A172 (cell line): ENCODE measurements at regions not wholly inside any gene's neighbourhood (a gene's known extent, or its start where the extent isn't known, plus 50 kb on each side); places are given as distances from the start of the nearest gene placed in this dataset.
"Not testable (repeated sequence)": the region's sequence is repeated elsewhere in the genome, so short reads cannot be mapped to it uniquely, and the experiment has no call there.

Experiments used
- DNase-seq: peaks from one replicate; pipeline ENCODE4 v3.0.0-alpha.2; 2015; ENCODE audit warnings: low spot score

DNA sequence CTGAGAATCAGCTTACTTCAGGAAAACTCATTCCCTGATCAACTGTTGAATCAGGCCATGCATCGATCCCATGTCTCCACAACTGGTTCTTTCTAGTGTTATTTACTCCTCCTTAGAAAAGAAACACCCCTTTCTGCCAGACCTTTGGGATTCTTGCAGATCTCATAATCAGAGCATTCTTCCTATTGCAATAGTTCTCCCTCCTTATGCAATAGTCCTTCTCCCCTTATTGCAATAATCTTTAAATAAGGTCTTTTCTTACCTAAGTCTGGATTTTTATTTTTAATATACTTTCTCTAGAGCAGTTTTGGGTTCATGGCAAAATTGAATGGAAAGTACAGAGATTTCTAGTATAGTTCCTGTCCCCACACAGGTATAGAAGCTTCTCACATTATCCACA lies 141.9 kb upstream of the SGO1 start:
- DNase-seq, result no peak

DNA sequence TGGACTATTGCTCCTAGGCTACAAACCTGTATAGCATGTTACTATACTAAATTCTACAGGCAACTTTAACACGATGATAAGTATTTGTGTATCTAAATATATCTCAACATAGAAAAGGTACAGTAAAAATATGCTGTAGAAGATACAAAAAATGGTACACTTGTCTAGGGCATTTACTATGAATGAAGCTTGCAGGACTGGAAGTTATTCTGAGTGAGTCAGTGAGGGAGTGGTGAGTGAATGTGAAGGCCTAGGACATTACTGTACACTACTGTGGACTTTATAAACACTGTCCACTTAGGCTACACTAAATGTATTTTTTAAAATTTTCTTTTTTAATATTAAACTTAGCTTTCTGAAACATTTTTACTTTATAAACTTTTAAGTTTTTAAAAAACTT lies 140.5 kb upstream of the SGO1 start:
- DNase-seq, result peak; percentile 37

DNA sequence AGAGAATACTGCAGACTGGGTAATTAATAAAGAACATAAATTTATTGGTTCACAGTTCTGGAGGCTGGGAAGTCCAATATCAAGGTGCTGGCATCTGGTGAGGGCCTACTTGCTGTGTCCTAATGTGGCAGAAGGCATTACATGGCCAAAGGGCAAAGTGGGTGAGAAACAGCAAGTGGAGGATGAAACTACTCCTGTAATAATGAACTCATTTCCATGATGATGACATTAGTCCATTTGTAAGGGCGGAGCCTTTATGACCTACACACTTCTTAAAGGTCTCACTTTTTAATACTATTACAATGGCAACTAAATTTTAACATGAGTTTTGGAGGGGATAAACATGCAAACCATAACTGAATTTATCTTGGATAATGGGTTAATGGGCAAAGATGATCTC lies 139.6 kb upstream of the SGO1 start:
- no peak for DNase-seq

GRCh38 chr3:20324664-20325478 lies 138.9 kb upstream of the SGO1 start:
- DNase-seq, result peak; percentile 29

GRCh38 chr3:20323307-20323927 lies 137.4 kb upstream of the SGO1 start:
- peak; percentile 77 for DNase-seq

- no peak for DNase-seq
Measured at GRCh38 chr3:20322085-20322484, 136.1 kb upstream of the SGO1 start.

DNA sequence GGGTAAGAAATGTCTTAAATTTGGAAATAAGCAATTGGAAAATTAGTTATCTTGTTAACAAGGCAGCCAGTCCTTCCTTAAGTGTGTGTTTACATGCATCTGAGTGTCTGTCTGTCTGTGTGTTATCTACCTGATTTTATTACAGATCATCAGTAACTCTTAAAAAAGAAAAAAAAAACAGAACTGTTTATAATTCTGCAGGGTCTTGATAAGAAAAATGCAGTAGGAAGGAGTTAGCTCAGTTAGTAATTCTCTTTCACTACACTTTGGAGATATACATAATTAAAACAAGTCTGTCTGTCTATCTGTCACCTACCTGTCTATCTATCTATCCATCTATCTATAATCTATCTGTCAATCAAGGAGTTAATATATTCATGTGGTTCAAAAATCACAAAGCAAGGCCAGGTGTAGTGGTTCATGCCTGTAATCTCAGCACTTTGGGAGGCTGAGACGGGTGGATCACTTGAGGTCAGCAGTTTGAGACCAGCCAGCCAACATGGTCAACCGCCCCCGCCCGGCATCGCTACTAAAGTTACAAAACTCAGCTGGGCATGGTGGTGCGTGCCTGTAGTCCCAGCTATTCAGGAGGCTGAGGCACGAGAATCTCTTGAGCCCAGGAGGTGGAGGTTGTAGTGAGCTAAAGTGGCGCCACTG lies 135.5 kb upstream of the SGO1 start:
- DNase-seq, result no peak

DNA sequence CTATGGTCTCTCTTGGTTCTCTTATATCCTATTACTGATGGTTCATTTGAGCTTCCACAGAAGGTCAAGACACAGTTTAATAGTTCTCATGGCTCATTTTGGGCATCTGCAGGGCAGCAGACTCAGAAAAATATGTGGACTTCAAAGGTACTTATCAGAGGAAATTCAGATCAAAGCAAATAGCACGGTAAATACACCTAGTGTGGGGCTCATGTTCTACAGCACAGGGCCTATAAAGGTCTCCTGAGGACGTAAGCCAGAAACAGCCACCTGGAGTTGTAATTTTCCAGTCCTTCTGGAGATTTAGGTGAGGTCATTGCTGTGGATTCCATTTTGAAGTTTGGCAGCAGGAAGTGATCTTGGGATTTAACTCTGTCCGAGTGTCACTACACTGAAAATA lies 134.5 kb upstream of the SGO1 start:
- DNase-seq, result no peak

DNA sequence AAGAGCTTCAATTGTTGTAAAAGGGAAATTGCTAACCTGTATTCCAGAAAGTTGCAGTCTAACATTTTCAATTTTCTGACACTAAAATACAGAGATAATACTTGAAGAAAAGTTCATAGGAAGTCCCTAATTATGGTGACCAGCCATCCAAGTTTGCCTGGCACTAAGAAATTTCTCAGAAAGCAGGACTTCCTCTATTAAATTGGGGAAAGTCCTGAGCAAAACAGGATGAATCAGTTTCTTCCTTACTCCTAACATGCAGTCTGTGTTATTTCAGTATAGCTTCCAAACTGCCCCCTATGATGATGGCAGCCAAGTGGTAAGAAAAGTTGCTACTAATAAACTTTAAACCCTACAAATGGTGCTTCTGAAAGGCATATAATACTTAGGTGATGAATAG lies 133.5 kb upstream of the SGO1 start:
- DNase-seq, result no peak

DNA sequence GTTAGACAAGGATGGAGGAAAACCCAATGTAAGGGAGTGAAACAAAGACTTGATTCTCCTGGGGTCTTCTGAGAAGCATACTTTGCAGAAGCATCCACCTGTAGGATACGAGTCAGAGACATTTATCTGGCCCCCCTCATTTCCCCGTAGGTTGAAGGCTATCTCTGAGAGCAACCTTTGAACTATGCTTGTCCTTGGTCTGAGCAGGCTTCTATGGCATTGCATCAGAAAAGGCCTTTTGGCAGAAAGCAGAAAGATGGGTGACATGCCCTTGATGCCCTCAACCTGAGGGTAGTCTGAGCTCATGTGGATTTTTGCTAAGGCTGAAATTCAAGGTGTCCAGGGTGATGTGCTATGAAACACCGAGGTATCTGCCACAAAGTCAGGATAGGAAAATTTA lies 131.6 kb upstream of the SGO1 start:
- DNase-seq, result no peak

DNA sequence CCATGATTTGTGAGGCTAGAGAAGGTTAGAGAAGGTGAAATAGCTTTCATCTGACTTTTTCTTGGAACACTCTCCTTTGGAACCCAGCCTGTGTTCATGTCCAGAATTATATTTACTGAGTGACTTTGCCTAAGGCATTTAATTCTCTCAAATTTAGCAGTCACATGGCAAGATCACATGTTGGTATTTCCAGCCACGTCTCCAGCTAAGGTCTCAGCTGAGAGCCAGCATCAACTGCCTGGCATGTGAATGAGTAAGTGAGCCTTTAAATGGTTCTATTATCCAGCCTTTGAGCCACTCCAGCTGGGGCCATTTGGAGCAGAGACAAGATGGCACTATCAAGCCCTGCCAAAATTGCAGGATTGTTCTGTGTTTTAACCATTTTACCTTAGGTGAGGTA lies 130.2 kb upstream of the SGO1 start:
- peak; percentile 16 for DNase-seq

DNA sequence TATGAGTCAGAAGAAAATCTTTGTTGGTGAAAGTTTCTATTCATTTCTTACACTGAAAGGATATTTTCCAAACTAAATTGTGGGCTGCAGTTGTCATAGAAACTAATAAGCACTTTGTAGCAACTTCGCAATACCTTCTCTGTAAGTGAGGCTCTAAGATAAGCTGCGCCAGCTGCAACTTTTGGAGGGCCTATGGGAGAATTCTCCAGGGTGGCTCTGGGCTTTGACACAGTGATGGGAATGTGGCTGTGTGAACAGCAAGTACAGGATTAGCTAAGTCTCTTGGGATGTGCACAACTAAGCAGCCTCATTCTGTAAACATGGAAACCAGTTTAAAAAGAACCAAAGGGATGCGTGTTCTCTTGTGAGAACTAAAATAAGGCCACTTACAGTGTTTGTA lies 124.6 kb upstream of the SGO1 start:
- DNase-seq, result no peak

DNA sequence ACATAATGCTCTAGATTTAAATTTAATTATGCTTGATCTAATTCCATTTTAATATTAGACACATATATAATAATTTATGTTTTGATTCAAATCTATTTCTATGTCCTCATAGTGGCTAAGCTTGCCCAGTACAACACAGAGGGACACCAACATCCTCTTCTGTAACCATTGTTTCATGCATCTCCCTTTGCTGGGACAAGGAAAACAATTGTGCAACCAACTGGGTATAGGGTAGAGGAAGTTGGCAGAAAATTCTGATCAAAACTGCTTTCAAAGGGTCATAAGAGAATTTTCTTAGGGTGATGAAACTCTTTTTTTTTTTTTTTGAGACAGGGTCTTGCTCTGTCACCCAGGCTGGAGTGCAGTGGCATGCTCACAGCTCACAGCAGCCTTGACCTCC lies 121.4 kb upstream of the SGO1 start:
- DNase-seq, result no peak

- no peak for DNase-seq
Measured at GRCh38 chr3:20305647-20306046, 119.6 kb upstream of the SGO1 start.

GRCh38 chr3:20302766-20303165 lies 116.8 kb upstream of the SGO1 start:
- no peak for DNase-seq

- no peak for DNase-seq
Measured at GRCh38 chr3:20288050-20288449, 102.0 kb upstream of the SGO1 start.

GRCh38 chr3:20280257-20280656 lies 94.3 kb upstream of the SGO1 start:
- no peak for DNase-seq

DNA sequence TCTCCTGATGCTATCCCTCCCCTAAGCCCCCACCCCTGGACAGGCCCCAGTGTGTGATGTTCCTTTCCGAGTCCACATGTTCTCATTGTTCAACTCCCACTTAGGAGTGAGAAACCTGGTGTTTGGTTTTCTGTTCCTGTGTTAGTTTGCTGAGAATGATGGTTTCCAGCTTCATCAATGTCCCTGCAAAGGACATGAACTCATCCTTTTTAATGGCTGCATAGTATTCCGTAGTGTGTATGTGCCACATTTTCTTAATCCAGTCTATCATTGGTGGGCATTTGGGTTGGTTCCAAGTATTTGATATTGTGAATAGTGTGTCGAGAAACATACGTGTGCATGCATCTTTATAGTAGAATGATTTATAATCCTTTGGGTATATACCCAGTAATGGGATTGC lies 80.0 kb upstream of the SGO1 start:
- DNase-seq, result not testable (repeated sequence)

GRCh38 chr3:20264900-20265567 lies 79.0 kb upstream of the SGO1 start:
- no peak for DNase-seq

DNA sequence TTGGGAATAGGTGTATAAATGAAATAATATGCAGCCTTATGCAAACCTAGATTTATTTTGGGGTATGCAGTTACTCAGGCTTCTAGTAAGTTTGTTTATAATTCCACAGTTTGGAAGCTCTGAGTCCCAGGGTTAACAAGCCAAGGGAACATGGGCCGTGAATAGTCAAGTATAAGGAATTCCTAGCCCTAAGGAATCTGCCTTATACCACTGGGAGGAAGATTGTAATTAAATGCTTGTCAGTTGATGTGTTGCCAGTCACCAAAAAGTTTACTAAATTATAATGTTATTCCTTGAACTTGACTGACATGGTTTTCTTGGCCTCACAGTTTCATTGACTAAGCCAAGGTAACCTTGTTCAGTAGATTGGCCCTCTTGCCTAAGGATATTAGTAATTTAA lies 72.4 kb upstream of the SGO1 start:
- DNase-seq, result no peak

DNA sequence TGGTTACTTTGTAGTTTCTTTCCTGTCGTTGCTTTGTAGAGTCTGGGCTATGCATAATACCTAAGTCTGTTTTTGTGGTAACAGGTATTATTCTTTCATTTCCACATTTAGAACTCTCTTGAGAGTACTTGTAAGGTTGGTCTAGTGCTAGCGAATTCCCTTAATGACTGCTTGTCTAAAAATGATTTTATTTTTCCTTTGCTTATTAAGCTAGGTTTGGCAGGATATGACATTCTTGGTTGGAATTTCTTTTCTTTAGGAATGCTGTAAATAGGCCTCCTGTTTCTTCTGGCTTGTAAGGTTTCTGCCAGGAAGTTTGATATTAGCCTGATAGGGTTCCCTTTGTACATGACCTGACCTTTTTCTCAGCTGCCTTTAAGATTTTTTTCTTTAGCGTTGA lies 70.1 kb upstream of the SGO1 start:
- peak; percentile 58 for DNase-seq

DNA sequence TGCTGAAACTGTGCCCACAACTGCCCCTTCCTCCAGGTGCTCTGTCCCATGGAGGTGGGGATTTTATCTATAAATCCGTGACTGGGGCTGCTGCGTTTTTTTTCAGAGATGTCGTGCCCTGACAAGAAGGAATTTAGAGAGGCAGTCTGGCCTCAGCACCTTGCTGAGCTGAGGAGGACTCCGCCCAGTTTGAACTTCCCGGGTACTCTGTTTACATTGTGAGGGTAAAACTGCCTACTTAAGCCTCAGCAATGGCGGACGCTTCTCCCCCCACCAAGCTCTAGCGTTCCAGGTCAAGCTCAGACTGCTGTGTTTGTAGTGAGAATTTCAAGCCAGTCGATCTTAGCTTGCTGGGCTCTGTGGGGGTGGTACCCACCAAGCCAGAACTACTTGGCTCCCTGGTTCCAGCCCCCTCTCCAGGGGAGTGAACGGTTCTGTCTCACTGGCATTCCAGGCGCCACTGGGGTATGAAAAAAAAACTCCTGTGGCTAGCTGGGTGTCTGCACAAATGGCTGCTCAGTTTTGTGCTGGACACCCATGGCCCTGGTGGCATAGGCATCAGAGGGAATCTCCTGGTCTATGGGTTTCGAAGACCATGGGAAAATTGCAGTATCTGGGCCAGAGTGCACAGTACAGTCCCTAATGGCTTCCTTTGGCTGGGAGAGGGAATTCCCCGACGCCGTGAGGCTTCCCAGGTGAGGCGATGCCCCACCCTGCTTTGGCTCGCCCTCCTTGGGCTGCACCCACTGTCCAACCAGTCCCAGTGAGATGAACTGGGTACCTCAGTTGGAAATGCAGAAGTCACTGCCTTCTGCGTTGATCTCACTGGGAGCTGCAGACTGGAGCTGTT lies 68.5 kb upstream of the SGO1 start:
- DNase-seq, result no peak
